ENCODE measurements at regions not wholly inside any gene's neighbourhood (a gene's known extent, or its start where the extent isn't known, plus 50 kb on each side); places are given as distances from the start of the nearest gene placed in this dataset.
A peak's percentile ranks its signal among the peaks of the same experiment; 100 is the strongest.

DNA sequence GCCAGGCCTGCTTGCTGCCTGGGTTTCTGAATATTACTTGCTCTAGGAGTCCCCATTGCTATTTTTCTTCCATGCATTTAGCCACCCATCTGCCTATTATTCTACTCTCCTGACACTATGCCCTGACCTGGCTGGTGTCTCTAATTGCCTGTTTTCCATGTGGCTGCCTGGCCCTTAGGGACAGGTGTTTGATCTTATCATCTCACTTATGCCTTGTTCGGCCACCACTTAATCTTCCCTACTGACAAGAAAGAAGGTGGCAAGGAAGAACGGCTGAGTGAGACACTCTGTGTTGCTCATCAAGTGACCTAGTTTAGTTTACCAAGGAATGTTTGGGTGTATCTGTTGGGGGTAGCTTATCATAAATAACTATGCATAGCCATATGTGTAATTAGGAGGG is 50.4 kb upstream of the RAPH1 start:
- TF ChIP-seq, protein P1, sequence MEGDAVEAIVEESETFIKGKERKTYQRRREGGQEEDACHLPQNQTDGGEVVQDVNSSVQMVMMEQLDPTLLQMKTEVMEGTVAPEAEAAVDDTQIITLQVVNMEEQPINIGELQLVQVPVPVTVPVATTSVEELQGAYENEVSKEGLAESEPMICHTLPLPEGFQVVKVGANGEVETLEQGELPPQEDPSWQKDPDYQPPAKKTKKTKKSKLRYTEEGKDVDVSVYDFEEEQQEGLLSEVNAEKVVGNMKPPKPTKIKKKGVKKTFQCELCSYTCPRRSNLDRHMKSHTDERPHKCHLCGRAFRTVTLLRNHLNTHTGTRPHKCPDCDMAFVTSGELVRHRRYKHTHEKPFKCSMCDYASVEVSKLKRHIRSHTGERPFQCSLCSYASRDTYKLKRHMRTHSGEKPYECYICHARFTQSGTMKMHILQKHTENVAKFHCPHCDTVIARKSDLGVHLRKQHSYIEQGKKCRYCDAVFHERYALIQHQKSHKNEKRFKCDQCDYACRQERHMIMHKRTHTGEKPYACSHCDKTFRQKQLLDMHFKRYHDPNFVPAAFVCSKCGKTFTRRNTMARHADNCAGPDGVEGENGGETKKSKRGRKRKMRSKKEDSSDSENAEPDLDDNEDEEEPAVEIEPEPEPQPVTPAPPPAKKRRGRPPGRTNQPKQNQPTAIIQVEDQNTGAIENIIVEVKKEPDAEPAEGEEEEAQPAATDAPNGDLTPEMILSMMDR (IDR thresholded peaks at IDR 0.05) = no peak
- Histone ChIP-seq H3K27ac (no peak overlapping the region), H3K4me3 (no peak overlapping the region)
- DNase-seq (ENCODE audit: low spot score) = no peak

DNA sequence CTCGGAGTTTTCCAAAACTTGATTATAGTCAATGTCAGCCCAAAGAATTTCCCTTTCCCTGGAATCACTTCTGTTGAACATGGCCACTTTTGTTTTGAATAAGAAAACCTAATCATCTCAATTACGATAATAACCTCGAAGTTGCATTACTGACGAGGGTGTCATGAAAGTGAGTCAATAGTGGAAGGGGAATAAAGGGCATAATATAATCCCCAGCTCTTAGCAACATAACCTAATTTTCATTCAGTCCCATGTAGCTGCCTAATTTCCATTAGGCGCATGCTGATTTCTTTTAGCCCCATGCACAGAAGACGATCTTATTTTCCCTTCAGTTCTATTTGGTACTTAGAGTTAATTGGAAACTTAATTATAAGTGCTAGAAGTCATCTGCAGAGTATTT is 51.1 kb upstream of the RAPH1 start:
- H3K27ac ChIP-seq = no peak overlapping the region
- TF ChIP-seq, protein P1 (IDR thresholded peaks at IDR 0.05) = no peak
- DNase-seq (ENCODE audit: low spot score) = no peak
- no peak overlapping the region for H3K4me3 ChIP-seq

DNA sequence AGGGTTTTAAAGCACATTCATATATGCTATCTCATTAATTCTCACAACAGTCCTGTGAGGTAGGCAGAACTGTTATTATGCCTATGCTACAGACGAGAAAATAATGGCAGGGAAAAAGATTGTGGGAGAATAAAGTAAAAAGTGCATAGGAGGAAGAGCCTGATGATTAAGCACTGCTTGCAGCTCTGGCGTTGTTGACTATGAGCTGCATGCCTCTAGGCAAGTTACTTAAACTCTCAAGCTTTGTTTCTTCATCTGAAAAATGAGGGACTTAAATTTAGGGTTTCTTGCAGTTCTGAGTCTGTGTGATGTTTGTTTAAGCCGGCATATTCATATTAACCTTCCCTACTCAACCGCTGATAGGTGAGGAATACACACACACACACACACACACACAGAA is 51.6 kb upstream of the RAPH1 start:
- DNase-seq (ENCODE audit: low spot score) = no peak
- TF ChIP-seq, protein P1 (IDR thresholded peaks at IDR 0.05) = no peak
- no peak overlapping the region for H3K4me3 ChIP-seq
- H3K27ac ChIP-seq = no peak overlapping the region

DNA sequence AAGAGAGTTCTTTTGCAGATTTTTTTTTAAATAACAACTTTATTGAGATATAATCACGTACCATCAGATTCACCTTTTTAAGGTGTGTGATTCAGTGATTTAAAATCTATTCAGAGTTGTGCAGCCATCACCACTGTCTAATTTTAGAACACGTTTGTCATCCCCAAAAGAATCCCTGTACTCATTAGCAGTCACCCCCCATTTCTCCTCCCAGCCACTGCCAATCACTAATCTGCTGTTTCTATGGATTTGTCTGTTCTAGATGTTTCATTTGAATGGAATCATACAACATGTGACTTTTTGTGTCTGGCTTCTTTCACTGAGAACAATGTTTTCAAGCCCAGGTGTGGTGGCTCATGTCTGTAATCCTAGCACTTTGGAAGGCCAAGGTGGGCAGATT is 55.4 kb upstream of the RAPH1 start:
- H3K27ac ChIP-seq = no peak overlapping the region
- TF ChIP-seq, protein P1 (IDR thresholded peaks at IDR 0.05) = no peak
- no peak overlapping the region for H3K4me3 ChIP-seq
- no peak for DNase-seq (ENCODE audit: low spot score)

DNA sequence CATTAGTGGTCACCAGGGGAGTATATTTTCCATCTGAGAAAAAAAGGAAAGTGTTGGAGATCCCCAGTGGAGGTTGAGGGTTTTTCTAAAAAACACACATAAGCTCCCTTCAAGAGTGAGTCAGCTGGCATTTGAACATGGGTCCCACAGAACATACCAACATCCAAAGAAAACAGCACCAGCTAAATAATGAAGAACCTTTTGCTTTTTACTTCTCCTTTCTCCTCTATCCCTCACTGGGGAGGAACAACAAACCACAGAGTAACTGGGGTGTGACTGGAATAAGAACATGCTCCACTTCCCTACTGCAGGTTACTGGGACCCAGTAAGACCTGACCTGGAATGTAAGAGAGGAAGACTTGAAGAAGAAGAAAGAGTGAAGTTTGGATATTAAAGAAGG is 56.5 kb upstream of the RAPH1 start:
- Histone ChIP-seq H3K4me3 (no peak overlapping the region), H3K27ac (peak overlapping the region in 1 of 2 donors; percentile 57)
- DNase-seq (ENCODE audit: low spot score) = no peak
- TF ChIP-seq, protein P1 (IDR thresholded peaks at IDR 0.05) = no peak

DNA sequence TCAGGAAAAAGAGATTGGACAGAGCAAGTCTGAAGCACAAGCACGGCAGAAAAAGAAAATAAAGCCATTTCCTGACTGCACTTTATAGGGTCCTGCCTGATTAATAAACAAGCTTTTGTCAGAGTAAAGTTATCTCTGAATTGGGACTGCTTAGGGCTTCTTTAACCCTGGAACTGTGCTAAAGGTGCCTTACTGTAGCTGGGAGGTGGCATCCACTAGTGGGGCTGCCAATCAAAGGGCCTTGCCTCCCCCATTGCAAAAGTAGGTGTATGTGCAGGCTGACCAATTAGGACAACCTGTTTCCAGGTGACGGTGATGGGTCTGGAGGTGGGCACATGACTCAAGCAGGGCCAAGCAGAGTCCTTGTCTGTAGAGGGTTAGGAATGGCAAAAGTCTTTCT is 57.4 kb upstream of the RAPH1 start:
- H3K27ac ChIP-seq = peak overlapping the region in 1 of 2 donors; percentile 3
- no peak for DNase-seq (ENCODE audit: low spot score)

DNA sequence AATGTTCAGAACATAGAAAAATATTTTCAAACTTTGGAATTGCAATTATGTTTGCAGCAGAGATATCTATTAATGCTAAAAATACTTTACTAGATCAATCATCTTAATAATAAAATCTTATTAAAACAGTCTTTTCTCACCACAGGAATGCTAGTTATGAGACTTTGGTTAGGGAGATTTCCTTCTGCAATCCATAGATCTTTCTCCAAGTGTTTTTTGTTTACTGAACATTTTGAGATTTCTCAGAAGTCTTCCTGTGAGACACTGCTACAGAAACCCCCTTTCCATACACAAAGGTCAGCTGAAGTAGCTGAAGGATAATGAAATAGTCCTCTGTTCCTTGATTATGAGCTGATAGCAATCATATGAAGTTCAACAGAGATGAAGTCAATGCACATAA is 59.4 kb upstream of the RAPH1 start:
- TF ChIP-seq, protein P1 (IDR thresholded peaks at IDR 0.05) = no peak
- Histone ChIP-seq H3K27ac (no peak overlapping the region), H3K4me3 (no peak overlapping the region)
- DNase-seq (ENCODE audit: low spot score) = no peak

More for the DNA sequence above, 57.4 kb upstream of the RAPH1 start:
- TF ChIP-seq, protein P1 (IDR thresholded peaks at IDR 0.05) = no peak
- H3K4me3 ChIP-seq = no peak overlapping the region

Measured in coronary artery (tissue), 2 donors.